Caco-2 (cell line): ENCODE measurements at regions not wholly inside any gene's neighbourhood (a gene's known extent, or its start where the extent isn't known, plus 50 kb on each side); places are given as distances from the start of the nearest gene placed in this dataset.

ENCODE experiments used
- BruUV-seq: library from RNA; stranded (reverse); fragments of 400-500 nt; replicated peaks from 2 replicates; lab custom pipeline; 2021; lab: Mats Ljungman, UMichigan
- CTCF ChIA-PET: fragments of 300-600 bp; sonication (Branson Sonifier 250); formaldehyde crosslinking; loops from one replicate; lab custom pipeline; 2022; ENCODE audit warnings: antibody characterized with exemption; lab: Charles Lee
- POLR2A ChIA-PET: fragments of 300-600 bp; sonication (Branson Sonifier 250); formaldehyde crosslinking; loops from one replicate; lab custom pipeline; 2022; ENCODE audit warnings: antibody characterized with exemption; lab: Charles Lee
- DNase-seq, 2 experiments: peaks; one replicate each; pipeline versions ENCODE4 v3.0.0 to v3.0.0-alpha.2; 2020 to 2022
- H3K27me3 ChIP-seq: replicated peaks from 2 replicates; pipeline ENCODE4 v1.6.0; 2011; ENCODE audit warnings: low read length; ENCODE audit not compliant: control insufficient read depth, insufficient read depth
- H3K36me3 ChIP-seq: 2 replicates; pipeline ENCODE4 v1.5.1; 2011; ENCODE audit warnings: low read length; ENCODE audit not compliant: control insufficient read depth, insufficient read depth
- H3K4me1 ChIP-seq: fragments of 250-450 bp; sonication (Bioruptor Pico); 2 replicates; pipeline ENCODE4 v1.5.1; 2020; ENCODE audit warnings: mild to moderate bottlenecking
- H3K4me3 ChIP-seq: 2 replicates; pipeline ENCODE4 v1.5.1; 2011; ENCODE audit warnings: low read depth, mild to moderate bottlenecking, control low read depth, low read length
- H3K9me3 ChIP-seq: fragments of 250-450 bp; sonication (Bioruptor Pico); 2 replicates; pipeline ENCODE4 v1.5.1; 2020; ENCODE audit warnings: mild to moderate bottlenecking, moderate library complexity
- H3K27ac Mint-ChIP-seq: one replicate; pipeline ENCODE4 v1.8.0; 2022; ENCODE audit warnings: mixed read lengths; ENCODE audit not compliant: unreplicated experiment
- H3K27me3 Mint-ChIP-seq: one replicate; pipeline ENCODE4 v1.8.0; 2022; ENCODE audit warnings: mixed read lengths; ENCODE audit not compliant: insufficient read depth, unreplicated experiment
- H3K36me3 Mint-ChIP-seq: one replicate; pipeline ENCODE4 v1.8.0; 2022; ENCODE audit warnings: mild to moderate bottlenecking, mixed read lengths; ENCODE audit not compliant: insufficient read depth, unreplicated experiment
- H3K4me1 Mint-ChIP-seq: one replicate; pipeline ENCODE4 v1.8.0; 2022; ENCODE audit warnings: low read depth, mixed read lengths; ENCODE audit not compliant: unreplicated experiment
- H3K4me3 Mint-ChIP-seq: one replicate; pipeline ENCODE4 v1.8.0; 2022; ENCODE audit warnings: mild to moderate bottlenecking, moderate library complexity, mixed read lengths; ENCODE audit not compliant: unreplicated experiment
- H3K9me3 Mint-ChIP-seq: one replicate; pipeline ENCODE4 v1.8.0; 2022; ENCODE audit warnings: mixed read lengths; ENCODE audit not compliant: unreplicated experiment
- CTCF ChIP-seq, 2 experiments: fragments of 200-600 bp in 1 of 2; IDR thresholded peaks; 1 replicate in 1 of 2; 2 replicates in 1 of 2; pipeline versions ENCODE4 v1.5.1 to v1.8.0; 2011 to 2022; ENCODE audit warnings: antibody characterized with exemption in 1 of 2, control low read depth in 1 of 2, inconsistent platforms in 1 of 2, low read depth in 1 of 2, low read length in 1 of 2, mild to moderate bottlenecking in 1 of 2, moderate library complexity in 1 of 2; ENCODE audit not compliant: insufficient read depth in 1 of 2, severe bottlenecking in 1 of 2, unreplicated experiment in 1 of 2
- intact Hi-C: fragments of 100-400 bp; cut with micrococcal nuclease; formaldehyde crosslinking; loops from one replicate; pipeline ENCODE4 v1.10.0; 2022; ENCODE audit not compliant: unreplicated experiment

- Histone ChIP-seq H3K4me3 (no peak overlapping the region), H3K4me1 (no peaks in the 10 kb centered on the region), H3K27me3 (no peaks in the 10 kb centered on the region), H3K36me3 (no peaks in the 10 kb centered on the region), H3K9me3 (no peaks in the 10 kb centered on the region)
- no peaks in the 10 kb centered on the region for H3K36me3 Mint-ChIP-seq
- H3K4me1 Mint-ChIP-seq, result peaks cover 8% of the 10 kb centered on the region
- DNase-seq, result no peak
- ChIA-PET POLR2A (no interaction called here), CTCF (no interaction called here)
- no peaks in the 10 kb centered on the region for H3K9me3 Mint-ChIP-seq
- no peak overlapping the region for H3K4me3 Mint-ChIP-seq
- no peak for TF ChIP-seq CTCF (IDR thresholded peaks at IDR 0.05; ENCODE audit: insufficient read depth in 1 of 2, low read depth in 1 of 2, low read length in 1 of 2, severe bottlenecking in 1 of 2, unreplicated experiment in 1 of 2)
- intact Hi-C loops, result no loop called here
- H3K27me3 Mint-ChIP-seq, result no peaks in the 10 kb centered on the region
- no TSS peak for BruUV-seq
- H3K27ac Mint-ChIP-seq, result no peak overlapping the region
Measured at GRCh38 chr7:16178585-16178984, 242.8 kb downstream of the CRPPA start.

- BruUV-seq, result no TSS peak
- ChIA-PET CTCF (no interaction called here), POLR2A (no interaction called here)
- no peaks in the 10 kb centered on the region for H3K36me3 ChIP-seq
- no peak overlapping the region for H3K4me3 Mint-ChIP-seq
- H3K4me1 Mint-ChIP-seq, result peaks cover 6% of the 10 kb centered on the region
- H3K4me3 ChIP-seq, result no peak overlapping the region
- no peaks in the 10 kb centered on the region for H3K36me3 Mint-ChIP-seq
- TF ChIP-seq CTCF (IDR thresholded peaks at IDR 0.05; ENCODE audit: insufficient read depth in 1 of 2, low read depth in 1 of 2, low read length in 1 of 2, severe bottlenecking in 1 of 2, unreplicated experiment in 1 of 2), result no peak
- H3K27me3 ChIP-seq, result no peaks in the 10 kb centered on the region
- no peaks in the 10 kb centered on the region for H3K9me3 ChIP-seq
- H3K27me3 Mint-ChIP-seq, result no peaks in the 10 kb centered on the region
- H3K4me1 ChIP-seq, result peaks cover 3% of the 10 kb centered on the region; the same call in 1 of the 2 replicates
- no peak for DNase-seq
- no peaks in the 10 kb centered on the region for H3K9me3 Mint-ChIP-seq
- H3K27ac Mint-ChIP-seq, result no peak overlapping the region
- intact Hi-C loops, result no loop called here
Measured at GRCh38 chr7:16178092-16178491, 243.2 kb downstream of the CRPPA start.

GRCh38 chr7:16174253-16174652, 247.1 kb downstream of the CRPPA start:
- intact Hi-C loops, result no loop called here
- no peak overlapping the region for H3K4me3 Mint-ChIP-seq
- H3K36me3 ChIP-seq, result no peaks in the 10 kb centered on the region
- no peaks in the 10 kb centered on the region for H3K36me3 Mint-ChIP-seq
- ChIA-PET POLR2A (no interaction called here), CTCF (no interaction called here)
- BruUV-seq, result no TSS peak
- H3K9me3 ChIP-seq, result no peaks in the 10 kb centered on the region
- no peak for DNase-seq
- H3K4me1 Mint-ChIP-seq, result peaks cover 10% of the 10 kb centered on the region
- H3K4me1 ChIP-seq, result peaks cover 20% of the 10 kb centered on the region
- H3K4me3 ChIP-seq, result no peak overlapping the region
- no peaks in the 10 kb centered on the region for H3K9me3 Mint-ChIP-seq
- H3K27me3 Mint-ChIP-seq, result no peaks in the 10 kb centered on the region
- no peak for TF ChIP-seq CTCF (IDR thresholded peaks at IDR 0.05; ENCODE audit: insufficient read depth in 1 of 2, low read depth in 1 of 2, low read length in 1 of 2, severe bottlenecking in 1 of 2, unreplicated experiment in 1 of 2)
- H3K27me3 ChIP-seq, result no peaks in the 10 kb centered on the region
- no peak overlapping the region for H3K27ac Mint-ChIP-seq
